ENCODE measurements at regions not wholly inside any gene's neighbourhood (a gene's known extent, or its start where the extent isn't known, plus 50 kb on each side); places are given as distances from the start of the nearest gene placed in this dataset.

- TF ChIP-seq EP300 (IDR thresholded peaks at IDR 0.05) (no peak), POLR2A (IDR thresholded peaks at IDR 0.05) (no peak), CTCF (IDR thresholded peaks at IDR 0.05) (no peak), POLR2AphosphoS5 (IDR thresholded peaks at IDR 0.05) (no peak)
- peaks cover 17% of the 10 kb centered on the region for H3K4me1 ChIP-seq
- no peak overlapping the region for H3K4me3 ChIP-seq
- no peak for DNase-seq (ENCODE audit: low spot score in 2 of 2)
- H3K27ac ChIP-seq, result no peak overlapping the region
- H3K27me3 ChIP-seq, result no peaks in the 10 kb centered on the region
- H3K36me3 ChIP-seq, result no peaks in the 10 kb centered on the region
- no peaks in the 10 kb centered on the region for H3K9me3 ChIP-seq
Measured at GRCh38 chr1:192747301-192747700, 61.5 kb upstream of the RGS2 start.

DNA sequence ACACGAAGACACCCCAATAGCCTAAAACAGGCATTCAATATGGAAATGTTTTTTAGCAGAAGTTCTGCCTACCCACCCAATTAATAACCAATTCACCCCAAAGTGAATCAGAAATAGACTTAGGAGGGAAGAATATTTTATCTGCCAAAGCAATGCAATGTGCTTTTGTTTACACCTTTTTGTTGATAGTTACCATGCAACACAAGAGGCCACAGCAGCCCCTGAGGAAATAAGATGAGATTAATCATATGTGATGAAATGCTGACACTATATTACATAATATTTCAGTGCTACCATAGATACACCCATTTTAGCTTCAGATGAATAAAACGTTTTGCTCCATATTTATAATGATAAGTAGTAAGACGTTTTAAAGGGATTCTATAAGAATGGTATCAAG lies 60.9 kb upstream of the RGS2 start:
- H3K9me3 ChIP-seq, result no peaks in the 10 kb centered on the region
- TF ChIP-seq POLR2A (IDR thresholded peaks at IDR 0.05) (no peak), POLR2AphosphoS5 (IDR thresholded peaks at IDR 0.05) (no peak), EP300 (IDR thresholded peaks at IDR 0.05) (no peak), CTCF (IDR thresholded peaks at IDR 0.05) (no peak)
- DNase-seq (ENCODE audit: low spot score in 2 of 2), result no peak
- no peak overlapping the region for H3K27ac ChIP-seq
- no peak overlapping the region for H3K4me3 ChIP-seq
- no peaks in the 10 kb centered on the region for H3K36me3 ChIP-seq
- no peaks in the 10 kb centered on the region for H3K27me3 ChIP-seq
- 35% methylated on average over 3 of the region's 3 CpGs for WGBS
- peaks cover 17% of the 10 kb centered on the region for H3K4me1 ChIP-seq

GRCh38 chr1:192749349-192749748 lies 59.5 kb upstream of the RGS2 start:
- Histone ChIP-seq H3K9me3 (no peaks in the 10 kb centered on the region), H3K27me3 (no peaks in the 10 kb centered on the region), H3K27ac (peak overlapping the region; percentile 10), H3K36me3 (no peaks in the 10 kb centered on the region), H3K4me1 (peaks cover 17% of the 10 kb centered on the region), H3K4me3 (no peak overlapping the region)
- TF ChIP-seq EP300 (IDR thresholded peaks at IDR 0.05) (no peak), CTCF (IDR thresholded peaks at IDR 0.05) (no peak), POLR2A (IDR thresholded peaks at IDR 0.05) (no peak), POLR2AphosphoS5 (IDR thresholded peaks at IDR 0.05) (no peak)
- no peak for DNase-seq (ENCODE audit: low spot score in 2 of 2)

- TF ChIP-seq POLR2A (IDR thresholded peaks at IDR 0.05), result no peak
- TF ChIP-seq EP300 (IDR thresholded peaks at IDR 0.05), result no peak
- no peak for TF ChIP-seq POLR2AphosphoS5 (IDR thresholded peaks at IDR 0.05)
- TF ChIP-seq CTCF (IDR thresholded peaks at IDR 0.05), result no peak
- no peak overlapping the region for H3K27ac ChIP-seq
- WGBS, result 100% methylated on average over 5 of the region's 12 CpGs
- H3K4me1 ChIP-seq, result peaks cover 17% of the 10 kb centered on the region
- DNase-seq (ENCODE audit: low spot score in 2 of 2), result no peak
- no peaks in the 10 kb centered on the region for H3K9me3 ChIP-seq
- H3K36me3 ChIP-seq, result no peaks in the 10 kb centered on the region
- H3K27me3 ChIP-seq, result no peaks in the 10 kb centered on the region
- no peak overlapping the region for H3K4me3 ChIP-seq
Measured at GRCh38 chr1:192751260-192751659, 57.6 kb upstream of the RGS2 start.

DNA sequence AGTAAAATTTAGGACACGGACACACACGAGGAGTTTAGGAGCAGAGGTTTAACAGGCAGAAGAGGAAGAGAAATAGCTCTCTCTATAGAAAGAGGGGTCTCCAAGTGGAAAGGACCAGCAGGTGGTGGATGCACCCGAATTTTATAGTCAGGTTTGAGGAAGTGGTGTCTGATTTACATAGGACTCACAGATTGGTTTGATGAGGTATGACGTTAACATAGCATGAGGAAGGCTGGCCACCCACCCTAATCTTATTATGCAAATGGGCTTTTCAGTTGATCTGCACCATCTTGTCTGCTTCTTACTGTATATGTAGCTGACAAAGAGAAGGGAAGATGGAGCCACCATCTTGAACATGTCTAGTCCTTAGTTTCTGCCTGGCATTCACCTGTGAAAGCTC lies 52.5 kb upstream of the RGS2 start:
- H3K4me3 ChIP-seq, result no peak overlapping the region
- WGBS, result 87% methylated on average over 4 of the region's 4 CpGs
- H3K9me3 ChIP-seq, result no peaks in the 10 kb centered on the region
- H3K27ac ChIP-seq, result no peak overlapping the region
- TF ChIP-seq CTCF (IDR thresholded peaks at IDR 0.05) (no peak), EP300 (IDR thresholded peaks at IDR 0.05) (no peak), POLR2AphosphoS5 (IDR thresholded peaks at IDR 0.05) (no peak), POLR2A (IDR thresholded peaks at IDR 0.05) (no peak)
- no peak for DNase-seq (ENCODE audit: low spot score in 2 of 2)
- no peaks in the 10 kb centered on the region for H3K4me1 ChIP-seq
- no peaks in the 10 kb centered on the region for H3K36me3 ChIP-seq
- no peaks in the 10 kb centered on the region for H3K27me3 ChIP-seq

Measured in suprapubic skin (tissue), 4 donors.